PC-3 (cell line): ENCODE measurements at regions not wholly inside any gene's neighbourhood (a gene's known extent, or its start where the extent isn't known, plus 50 kb on each side); places are given as distances from the start of the nearest gene placed in this dataset.
"Not testable (repeated sequence)": the region's sequence is repeated elsewhere in the genome, so short reads cannot be mapped to it uniquely, and the experiment has no call there.

Source experiments
- ATAC-seq: fragments of 200-7000 bp; cut with Tn5 transposase; 2 replicates; pipeline ENCODE4 v1.9.1; 2020; ENCODE audit warnings: mild to moderate bottlenecking, moderate library complexity
- BruUV-seq: library from RNA; stranded (reverse); fragments of 400-500 nt; replicated peaks from 2 replicates; lab custom pipeline; 2021; lab: Mats Ljungman, UMichigan
- CTCF ChIA-PET: fragments of 300-600 bp; sonication (Branson Sonifier 250); formaldehyde crosslinking; loops from one replicate; lab custom pipeline; 2022; ENCODE audit warnings: antibody characterized with exemption; lab: Charles Lee
- POLR2A ChIA-PET: fragments of 300-600 bp; sonication (Branson Sonifier 250); formaldehyde crosslinking; loops from one replicate; lab custom pipeline; 2022; ENCODE audit warnings: antibody characterized with exemption; ENCODE audit not compliant: unreplicated experiment; lab: Charles Lee
- DNase-seq: peaks from one replicate; pipeline ENCODE4 v3.0.0-alpha.2; 2015
- H2AFZ ChIP-seq: fragments of 300-600 bp; sonication (generic); 2 replicates; pipeline ENCODE4 v1.6.0; 2016; ENCODE audit warnings: antibody characterized with exemption, low read length
- H3F3A ChIP-seq: fragments of 300-600 bp; sonication (generic); one replicate; pipeline ENCODE4 v1.6.0; 2017; ENCODE audit warnings: antibody characterized with exemption, low read length, control low read depth, mild to moderate bottlenecking; ENCODE audit not compliant: unreplicated experiment
- H3K27ac ChIP-seq: fragments of 300-600 bp; sonication (generic); 2 replicates; pipeline ENCODE4 v1.5.1; 2016; ENCODE audit warnings: mild to moderate bottlenecking, low read length
- H3K27me3 ChIP-seq: fragments of 300-600 bp; sonication (generic); 2 replicates; pipeline ENCODE4 v1.6.1; 2016; ENCODE audit warnings: low read length, mixed read lengths
- H3K36me3 ChIP-seq: fragments of 300-600 bp; sonication (generic); 2 replicates; pipeline ENCODE4 v1.6.1; 2016; ENCODE audit warnings: low read depth, mixed run types, low read length, mixed read lengths
- H3K4me1 ChIP-seq: fragments of 300-600 bp; sonication (generic); 2 replicates; pipeline ENCODE4 v1.5.1; 2016; ENCODE audit warnings: low read length; ENCODE audit not compliant: insufficient read depth
- H3K4me2 ChIP-seq: fragments of 300-600 bp; sonication (generic); 2 replicates; pipeline ENCODE4 v1.6.0; 2016; ENCODE audit warnings: low read length
- H3K4me3 ChIP-seq: fragments of 300-600 bp; sonication (generic); 2 replicates; pipeline ENCODE4 v1.5.1; 2016; ENCODE audit warnings: mild to moderate bottlenecking, low read length, mixed read lengths
- H3K79me2 ChIP-seq: fragments of 300-600 bp; sonication (generic); 2 replicates; pipeline ENCODE4 v1.6.1; 2017; ENCODE audit warnings: low read length, mixed read lengths
- H3K9ac ChIP-seq: fragments of 300-600 bp; sonication (generic); 2 replicates; pipeline ENCODE4 v1.6.0; 2016; ENCODE audit warnings: mild to moderate bottlenecking, low read length
- H3K9me2 ChIP-seq: fragments of 300-600 bp; sonication (generic); replicated peaks from 2 replicates; pipeline ENCODE4 v1.6.1; 2016; ENCODE audit warnings: mixed run types, low read length, mixed read lengths
- H3K9me3 ChIP-seq: fragments of 300-600 bp; sonication (generic); 2 replicates; pipeline ENCODE4 v1.6.1; 2016; ENCODE audit warnings: low read length, mixed read lengths
- H4K20me1 ChIP-seq: fragments of 300-600 bp; sonication (generic); 2 replicates; pipeline ENCODE4 v1.6.1; 2016; ENCODE audit warnings: low read length, mixed read lengths
- CTCF ChIP-seq: fragments of 300-600 bp; sonication (generic); conservative IDR thresholded peaks from 2 replicates; pipeline ENCODE4 v1.5.1; 2017; ENCODE audit warnings: antibody characterized with exemption, low read depth, mild to moderate bottlenecking, low read length
- EZH2 ChIP-seq: fragments of 300-600 bp; sonication (generic); IDR thresholded peaks from one replicate; pipeline ENCODE4 v1.6.1; 2017; ENCODE audit warnings: antibody characterized with exemption, mild to moderate bottlenecking, low read length; ENCODE audit not compliant: unreplicated experiment
- EZH2phosphoT487 ChIP-seq: fragments of 300-600 bp; sonication (generic); IDR thresholded peaks from 2 replicates; pipeline ENCODE4 v1.6.1; 2018; ENCODE audit warnings: mild to moderate bottlenecking, antibody characterized with exemption, low read length, borderline replicate concordance
- intact Hi-C: fragments of 100-400 bp; cut with micrococcal nuclease; formaldehyde crosslinking; loops from 2 replicates; pipeline ENCODE4 v1.9.0; 2023

- no peaks in the 10 kb centered on the region for H3K9me3 ChIP-seq
- peaks cover under 1% of the 10 kb centered on the region; the same call in 1 of the 2 replicates for H3K27me3 ChIP-seq
- H3K4me3 ChIP-seq, result no peak overlapping the region
- H3K36me3 ChIP-seq, result no peaks in the 10 kb centered on the region
- ATAC-seq, result no peak
- no peaks in the 10 kb centered on the region for H3F3A ChIP-seq
- no peaks in the 10 kb centered on the region for H3K79me2 ChIP-seq
- TF ChIP-seq EZH2phosphoT487, result no peak
- no peak for TF ChIP-seq CTCF
- no peak for TF ChIP-seq EZH2
- H2AFZ ChIP-seq, result no peak overlapping the region
- intact Hi-C loops, result no loop called here
- CTCF ChIA-PET, result no interaction called here
- H3K9ac ChIP-seq, result no peak overlapping the region
- H3K9me2 ChIP-seq, result no peaks in the 10 kb centered on the region
- H3K27ac ChIP-seq, result no peak overlapping the region
- no peaks in the 10 kb centered on the region for H4K20me1 ChIP-seq
- no peak for DNase-seq
- POLR2A ChIA-PET, result no interaction called here
- BruUV-seq, result no TSS peak
- no peak overlapping the region for H3K4me2 ChIP-seq
- H3K4me1 ChIP-seq, result no peaks in the 10 kb centered on the region
Measured at GRCh38 chr12:38163442-38163801, 153.2 kb upstream of the ALG10B start.

- no peak for ATAC-seq
- Histone ChIP-seq H2AFZ (no peak overlapping the region), H3K27me3 (no peaks in the 10 kb centered on the region), H4K20me1 (no peaks in the 10 kb centered on the region), H3K9me2 (no peaks in the 10 kb centered on the region), H3K36me3 (no peaks in the 10 kb centered on the region), H3K79me2 (no peaks in the 10 kb centered on the region), H3F3A (no peaks in the 10 kb centered on the region), H3K4me2 (no peak overlapping the region), H3K4me3 (no peak overlapping the region), H3K4me1 (no peaks in the 10 kb centered on the region), H3K9me3 (no peaks in the 10 kb centered on the region), H3K9ac (no peak overlapping the region), H3K27ac (no peak overlapping the region)
- intact Hi-C loops, result no loop called here
- BruUV-seq, result no TSS peak
- DNase-seq, result no peak
- TF ChIP-seq EZH2phosphoT487 (no peak), EZH2 (no peak), CTCF (no peak)
- POLR2A ChIA-PET, result no interaction called here
- CTCF ChIA-PET, result no interaction called here
Measured at GRCh38 chr12:38166225-38166624, 150.3 kb upstream of the ALG10B start.

- no peak overlapping the region for H3K4me3 ChIP-seq
- H3K4me2 ChIP-seq, result peak overlapping the region; percentile 13; the same call in 1 of the 2 replicates
- H4K20me1 ChIP-seq, result no peaks in the 10 kb centered on the region
- no peak overlapping the region for H3K27ac ChIP-seq
- H3K4me1 ChIP-seq, result peaks cover 10% of the 10 kb centered on the region
- no peaks in the 10 kb centered on the region for H3K36me3 ChIP-seq
- BruUV-seq, result no TSS peak
- H3K9me3 ChIP-seq, result no peaks in the 10 kb centered on the region
- POLR2A ChIA-PET, result no interaction called here
- no peaks in the 10 kb centered on the region for H3K79me2 ChIP-seq
- intact Hi-C loops, result no loop called here
- H3K9me2 ChIP-seq, result no peaks in the 10 kb centered on the region
- no peaks in the 10 kb centered on the region for H3K27me3 ChIP-seq
- ATAC-seq (peak; percentile 69), DNase-seq (peak; percentile 73)
- H3K9ac ChIP-seq, result no peak overlapping the region
- H3F3A ChIP-seq, result no peaks in the 10 kb centered on the region
- CTCF ChIA-PET, result no interaction called here
- TF ChIP-seq EZH2 (no peak), EZH2phosphoT487 (no peak), CTCF (no peak)
- peak overlapping the region; percentile 49 for H2AFZ ChIP-seq
Measured at GRCh38 chr12:38175538-38175937, 141.0 kb upstream of the ALG10B start.

GRCh38 chr12:38183617-38184016, 133.0 kb upstream of the ALG10B start:
- DNase-seq, result peak; percentile 68
- H3K9ac ChIP-seq, H3K4me2 ChIP-seq, H3F3A ChIP-seq, H3K9me2 ChIP-seq, H4K20me1 ChIP-seq, H3K4me1 ChIP-seq, H3K27ac ChIP-seq, H3K4me3 ChIP-seq, H3K36me3 ChIP-seq, H3K9me3 ChIP-seq, BruUV-seq, intact Hi-C loops, ATAC-seq, CTCF ChIA-PET, H3K27me3 ChIP-seq, H3K79me2 ChIP-seq: not testable (repeated sequence)
- 0 out of 2 replicates have a peak overlapping the region, but pooled peaks have one; percentile 42 for H2AFZ ChIP-seq
- POLR2A ChIA-PET, result interaction anchor here (0.6 kb wide), 1 partner anchor 37 kb away, joined by 5 read pairs; no protein-coding TSS in a partner anchor
